ENCODE measurements at regions not wholly inside any gene's neighbourhood (a gene's known extent, or its start where the extent isn't known, plus 50 kb on each side); places are given as distances from the start of the nearest gene placed in this dataset.

DNA sequence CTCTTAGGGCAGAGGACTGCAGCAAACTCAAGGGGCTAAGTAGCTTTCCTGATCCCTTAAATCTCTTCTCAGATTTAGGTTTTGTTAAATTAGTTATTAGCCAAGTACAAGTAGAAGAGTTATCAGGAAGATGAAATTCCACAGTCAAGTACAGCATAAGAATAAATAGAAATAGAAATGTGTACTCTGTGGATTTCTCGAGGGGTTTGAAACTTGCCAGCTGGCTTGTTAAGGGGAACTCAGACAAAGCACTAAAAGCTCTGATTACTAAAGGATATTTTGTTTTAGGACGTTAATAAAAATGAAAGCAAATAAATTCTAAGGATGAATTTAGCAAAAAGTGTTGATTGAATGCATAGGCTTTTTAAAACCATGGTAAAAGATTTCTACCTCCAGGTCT is 654.6 kb downstream of the RAPGEF2 start:
- ChIA-PET POLR2A (no interaction called here), SMC1A (ENCODE audit: uncharacterized antibody, unreplicated experiment) (no interaction called here), CTCF (interaction anchor here (1.4 to 1.7 kb wide), 2 partner anchors 13 to 14 kb away, joined by 4 to 5 read pairs; no protein-coding TSS in a partner anchor), RAD21 (ENCODE audit: unreplicated experiment) (no interaction called here)
- ATAC-seq (no peak), DNase-seq (ENCODE audit: low read depth, low spot score) (no peak), FAIRE-seq (no peak)
- in situ Hi-C loops (cut with MboI) = no loop called here
- no peak overlapping the region for H3K27ac ChIP-seq (ENCODE audit: control insufficient read depth, insufficient read depth)
- H3K4me1 ChIP-seq (ENCODE audit: control insufficient read depth, insufficient read depth, low read length) = no peaks in the 10 kb centered on the region
- no peak overlapping the region for H2AFZ ChIP-seq (ENCODE audit: control insufficient read depth, low read depth, low read length)
- no peaks in the 10 kb centered on the region for H3K36me3 ChIP-seq (ENCODE audit: control insufficient read depth in 2 of 2, insufficient read depth in 2 of 2, low read length in 1 of 2)
- no peak overlapping the region for H3K4me3 ChIP-seq
- no peaks in the 10 kb centered on the region for H3K27me3 ChIP-seq (replicated peaks in 1 of 2; ENCODE audit: control insufficient read depth in 2 of 2, insufficient read depth in 2 of 2, low read length in 1 of 2)
- BruUV-seq (replicated peaks) = no TSS peak
- no peaks in the 10 kb centered on the region for H4K20me1 ChIP-seq (ENCODE audit: control insufficient read depth, insufficient read depth)
- no peak overlapping the region for H3K4me2 ChIP-seq (ENCODE audit: control insufficient read depth, insufficient read depth)
- 5% methylated on average over 2 of the region's 2 CpGs for WGBS (ENCODE audit: insufficient coverage, insufficient replicate concordance, low lambda C conversion rate, missing lambda C conversion rate)
- no peak overlapping the region for H3K9ac ChIP-seq (ENCODE audit: control insufficient read depth, insufficient read depth, low read length)
- TF ChIP-seq STAT1 (conservative IDR thresholded peaks at IDR 0.05) (no peak), ZNF217 (IDR thresholded peaks at IDR 0.05) (no peak), ASH2L (IDR thresholded peaks at IDR 0.05; ENCODE audit: borderline replicate concordance, low read depth) (no peak), IRF3 (IDR thresholded peaks at IDR 0.05) (no peak), SREBF1 (IDR thresholded peaks at IDR 0.05; ENCODE audit: low read length) (no peak), HDAC2 (IDR thresholded peaks at IDR 0.05) (no peak), RUNX3 (IDR thresholded peaks at IDR 0.05; ENCODE audit: low read length) (no peak), RBBP5 (conservative IDR thresholded peaks at IDR 0.05) (no peak), SKIL (IDR thresholded peaks at IDR 0.05; ENCODE audit: low read depth, poor library complexity, severe bottlenecking) (no peak), FOXK2 (IDR thresholded peaks at IDR 0.05) (no peak), ETV6 (conservative IDR thresholded peaks at IDR 0.05 in 1 of 2, IDR thresholded peaks at IDR 0.05 in 1 of 2; ENCODE audit: borderline replicate concordance in 1 of 2, low read depth in 1 of 2) (no peak), PAX5 (IDR thresholded peaks at IDR 0.05; ENCODE audit: borderline replicate concordance, low read depth, low read length) (no peak), NFIC (IDR thresholded peaks at IDR 0.05; ENCODE audit: low read depth, low read length) (no peak)
- TF ChIP-seq, protein P1, sequence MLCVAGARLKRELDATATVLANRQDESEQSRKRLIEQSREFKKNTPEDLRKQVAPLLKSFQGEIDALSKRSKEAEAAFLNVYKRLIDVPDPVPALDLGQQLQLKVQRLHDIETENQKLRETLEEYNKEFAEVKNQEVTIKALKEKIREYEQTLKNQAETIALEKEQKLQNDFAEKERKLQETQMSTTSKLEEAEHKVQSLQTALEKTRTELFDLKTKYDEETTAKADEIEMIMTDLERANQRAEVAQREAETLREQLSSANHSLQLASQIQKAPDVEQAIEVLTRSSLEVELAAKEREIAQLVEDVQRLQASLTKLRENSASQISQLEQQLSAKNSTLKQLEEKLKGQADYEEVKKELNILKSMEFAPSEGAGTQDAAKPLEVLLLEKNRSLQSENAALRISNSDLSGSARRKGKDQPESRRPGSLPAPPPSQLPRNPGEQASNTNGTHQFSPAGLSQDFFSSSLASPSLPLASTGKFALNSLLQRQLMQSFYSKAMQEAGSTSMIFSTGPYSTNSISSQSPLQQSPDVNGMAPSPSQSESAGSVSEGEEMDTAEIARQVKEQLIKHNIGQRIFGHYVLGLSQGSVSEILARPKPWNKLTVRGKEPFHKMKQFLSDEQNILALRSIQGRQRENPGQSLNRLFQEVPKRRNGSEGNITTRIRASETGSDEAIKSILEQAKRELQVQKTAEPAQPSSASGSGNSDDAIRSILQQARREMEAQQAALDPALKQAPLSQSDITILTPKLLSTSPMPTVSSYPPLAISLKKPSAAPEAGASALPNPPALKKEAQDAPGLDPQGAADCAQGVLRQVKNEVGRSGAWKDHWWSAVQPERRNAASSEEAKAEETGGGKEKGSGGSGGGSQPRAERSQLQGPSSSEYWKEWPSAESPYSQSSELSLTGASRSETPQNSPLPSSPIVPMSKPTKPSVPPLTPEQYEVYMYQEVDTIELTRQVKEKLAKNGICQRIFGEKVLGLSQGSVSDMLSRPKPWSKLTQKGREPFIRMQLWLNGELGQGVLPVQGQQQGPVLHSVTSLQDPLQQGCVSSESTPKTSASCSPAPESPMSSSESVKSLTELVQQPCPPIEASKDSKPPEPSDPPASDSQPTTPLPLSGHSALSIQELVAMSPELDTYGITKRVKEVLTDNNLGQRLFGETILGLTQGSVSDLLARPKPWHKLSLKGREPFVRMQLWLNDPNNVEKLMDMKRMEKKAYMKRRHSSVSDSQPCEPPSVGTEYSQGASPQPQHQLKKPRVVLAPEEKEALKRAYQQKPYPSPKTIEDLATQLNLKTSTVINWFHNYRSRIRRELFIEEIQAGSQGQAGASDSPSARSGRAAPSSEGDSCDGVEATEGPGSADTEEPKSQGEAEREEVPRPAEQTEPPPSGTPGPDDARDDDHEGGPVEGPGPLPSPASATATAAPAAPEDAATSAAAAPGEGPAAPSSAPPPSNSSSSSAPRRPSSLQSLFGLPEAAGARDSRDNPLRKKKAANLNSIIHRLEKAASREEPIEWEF (IDR thresholded peaks at IDR 0.05; ENCODE audit: insufficient replicate concordance, low read depth, low read length) = no peak
- H3K9me3 ChIP-seq (replicated peaks; ENCODE audit: control insufficient read depth, insufficient read depth, low read length) = no peaks in the 10 kb centered on the region
- H3K79me2 ChIP-seq (ENCODE audit: control insufficient read depth, insufficient read depth, low read length) = no peaks in the 10 kb centered on the region
- intact Hi-C loops (cut with micrococcal nuclease; ENCODE audit: unreplicated experiment) = no loop called here
